LNCaP clone FGC (cell line): ENCODE measurements at regions not wholly inside any gene's neighbourhood (a gene's known extent, or its start where the extent isn't known, plus 50 kb on each side); places are given as distances from the start of the nearest gene placed in this dataset.
"Not testable (repeated sequence)": the region's sequence is repeated elsewhere in the genome, so short reads cannot be mapped to it uniquely, and the experiment has no call there.

Experiments used
- DNase-seq: peaks from one replicate; pipeline ENCODE4 v3.0.0-alpha.2; 2011; ENCODE audit warnings: low read depth
- H3K4me3 ChIP-seq: 2 replicates; pipeline ENCODE4 v1.5.1; 2011; ENCODE audit warnings: mild to moderate bottlenecking, low read depth, low read length, control low read depth
- TF ChIP-seq, protein P1 (sequence below): IDR thresholded peaks from 2 replicates; pipeline ENCODE4 v1.5.1; 2012; ENCODE audit warnings: mild to moderate bottlenecking; ENCODE audit not compliant: control insufficient read depth, insufficient read depth; ENCODE audit errors: extremely low read depth

DNA sequence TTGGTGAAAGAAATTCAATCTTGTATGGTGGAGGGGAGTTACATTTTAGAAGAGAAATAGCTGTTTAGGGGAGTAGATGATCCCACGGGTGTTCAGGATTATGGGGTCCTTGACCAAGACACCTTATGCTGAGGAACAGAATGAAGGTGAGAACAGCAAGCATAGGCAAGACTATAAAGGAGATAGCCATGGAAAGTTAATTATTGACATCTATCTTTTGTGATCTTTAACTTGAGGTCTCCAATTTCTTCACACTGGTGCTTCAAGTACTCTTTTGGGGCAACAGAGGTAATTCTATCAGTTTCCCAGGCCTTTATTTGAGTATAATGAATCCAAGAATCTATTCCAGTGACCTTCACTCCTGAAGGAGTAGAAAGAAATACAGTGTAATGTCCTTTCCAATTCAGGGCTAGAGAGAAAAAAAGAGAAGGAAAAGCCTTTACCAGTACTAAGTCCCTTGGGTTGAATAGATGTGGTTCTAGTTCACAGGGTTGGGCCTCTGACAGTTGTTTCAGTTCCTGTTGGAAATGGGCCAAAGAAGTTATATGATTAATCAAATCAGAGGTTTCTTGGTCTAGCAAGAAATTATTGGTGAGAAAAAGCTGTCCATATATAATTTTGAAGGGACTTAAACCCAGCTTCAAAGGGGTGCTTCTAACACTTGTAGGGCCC is 2104.1 kb upstream of the ACO1 start:
- DNase-seq: no peak
- no peak overlapping the region for H3K4me3 ChIP-seq
- TF ChIP-seq, protein P1, sequence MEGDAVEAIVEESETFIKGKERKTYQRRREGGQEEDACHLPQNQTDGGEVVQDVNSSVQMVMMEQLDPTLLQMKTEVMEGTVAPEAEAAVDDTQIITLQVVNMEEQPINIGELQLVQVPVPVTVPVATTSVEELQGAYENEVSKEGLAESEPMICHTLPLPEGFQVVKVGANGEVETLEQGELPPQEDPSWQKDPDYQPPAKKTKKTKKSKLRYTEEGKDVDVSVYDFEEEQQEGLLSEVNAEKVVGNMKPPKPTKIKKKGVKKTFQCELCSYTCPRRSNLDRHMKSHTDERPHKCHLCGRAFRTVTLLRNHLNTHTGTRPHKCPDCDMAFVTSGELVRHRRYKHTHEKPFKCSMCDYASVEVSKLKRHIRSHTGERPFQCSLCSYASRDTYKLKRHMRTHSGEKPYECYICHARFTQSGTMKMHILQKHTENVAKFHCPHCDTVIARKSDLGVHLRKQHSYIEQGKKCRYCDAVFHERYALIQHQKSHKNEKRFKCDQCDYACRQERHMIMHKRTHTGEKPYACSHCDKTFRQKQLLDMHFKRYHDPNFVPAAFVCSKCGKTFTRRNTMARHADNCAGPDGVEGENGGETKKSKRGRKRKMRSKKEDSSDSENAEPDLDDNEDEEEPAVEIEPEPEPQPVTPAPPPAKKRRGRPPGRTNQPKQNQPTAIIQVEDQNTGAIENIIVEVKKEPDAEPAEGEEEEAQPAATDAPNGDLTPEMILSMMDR: no peak

DNA sequence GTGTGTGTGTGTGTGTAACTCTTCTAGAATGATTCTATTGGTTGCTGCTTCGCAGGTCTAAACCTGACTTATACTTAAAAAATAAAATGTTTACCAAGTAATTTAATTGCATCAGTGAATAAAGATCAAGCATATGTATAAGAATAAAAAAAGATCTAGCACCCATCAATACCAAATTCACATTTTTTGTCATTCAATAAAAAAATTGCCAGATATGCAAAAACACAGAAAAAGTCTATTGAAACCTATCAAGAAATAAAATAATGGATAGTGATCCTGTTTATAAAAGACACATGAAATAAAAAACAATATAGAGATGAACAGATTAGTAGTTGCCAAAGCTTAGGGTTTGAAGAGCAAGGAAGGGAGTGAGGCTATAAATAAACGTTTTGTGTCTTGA is 2095.0 kb upstream of the ACO1 start:
- no peak overlapping the region for H3K4me3 ChIP-seq
- DNase-seq: no peak
- TF ChIP-seq, protein P1: no peak

GRCh38 chr9:30292026-30292425 is 2092.4 kb upstream of the ACO1 start:
- not testable (repeated sequence) for H3K4me3 ChIP-seq, DNase-seq

GRCh38 chr9:30293231-30293630 is 2091.2 kb upstream of the ACO1 start:
- no peak overlapping the region for H3K4me3 ChIP-seq
- DNase-seq: no peak
- TF ChIP-seq, protein P1: no peak

GRCh38 chr9:30299126-30299780 is 2085.2 kb upstream of the ACO1 start:
- DNase-seq: no peak
- H3K4me3 ChIP-seq: no peak overlapping the region
- TF ChIP-seq, protein P1: no peak

DNA sequence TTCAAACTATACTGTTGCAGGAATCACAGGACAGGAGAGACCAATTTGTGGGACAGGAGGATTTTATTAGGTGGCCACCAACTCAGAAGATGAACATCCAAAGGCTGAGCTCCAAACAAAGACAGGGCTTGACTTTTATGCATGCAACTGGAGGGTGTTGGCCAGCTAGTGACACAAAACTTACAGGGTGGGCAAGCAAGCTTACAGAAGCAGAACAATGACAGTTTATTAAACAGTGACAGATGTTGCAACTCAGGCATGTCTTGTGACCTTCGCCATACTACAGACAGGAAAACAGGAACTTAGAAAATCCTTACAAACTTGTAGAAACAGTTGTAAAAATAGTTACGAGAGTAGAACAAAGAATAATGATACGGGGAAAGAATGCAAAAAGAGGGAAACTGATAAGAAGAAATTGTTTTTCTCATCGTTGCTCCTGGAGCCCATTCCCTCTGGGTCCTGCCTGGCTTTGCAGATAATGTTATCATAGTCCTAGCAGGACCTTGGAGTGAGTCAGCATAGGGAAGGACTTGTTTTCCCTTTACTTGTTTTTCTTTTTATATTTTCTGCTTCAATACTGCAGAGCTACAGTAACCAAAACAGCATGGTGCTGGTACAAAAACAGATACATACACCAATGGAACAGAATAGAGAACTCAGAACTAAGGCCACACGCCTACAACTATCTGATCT is 2083.0 kb upstream of the ACO1 start:
- TF ChIP-seq, protein P1: no peak
- no peak overlapping the region for H3K4me3 ChIP-seq
- no peak for DNase-seq

GRCh38 chr9:30310711-30311110 is 2073.7 kb upstream of the ACO1 start:
- TF ChIP-seq, protein P1: no peak
- DNase-seq: no peak
- no peak overlapping the region for H3K4me3 ChIP-seq
